Activated CD4-positive, alpha-beta T cell treated with anti-CD3 and anti-CD28 coated beads, Interleukin-2, Interleukin-4, amounts not matched to agents 100 ng/mL and 50 ng/mL, durations not matched to agents 16 hours and 8 hours (primary cell): ENCODE measurements at regions not wholly inside any gene's neighbourhood (a gene's known extent, or its start where the extent isn't known, plus 50 kb on each side); places are given as distances from the start of the nearest gene placed in this dataset.
A peak's percentile ranks its signal among the peaks of the same experiment; 100 is the strongest.
"Not testable (repeated sequence)": the region's sequence is repeated elsewhere in the genome, so short reads cannot be mapped to it uniquely, and the experiment has no call there.

Experiments used
- DNase-seq: peaks from one replicate; pipeline ENCODE4 v3.0.0-alpha.2; 2020; ENCODE audit warnings: low spot score

DNA sequence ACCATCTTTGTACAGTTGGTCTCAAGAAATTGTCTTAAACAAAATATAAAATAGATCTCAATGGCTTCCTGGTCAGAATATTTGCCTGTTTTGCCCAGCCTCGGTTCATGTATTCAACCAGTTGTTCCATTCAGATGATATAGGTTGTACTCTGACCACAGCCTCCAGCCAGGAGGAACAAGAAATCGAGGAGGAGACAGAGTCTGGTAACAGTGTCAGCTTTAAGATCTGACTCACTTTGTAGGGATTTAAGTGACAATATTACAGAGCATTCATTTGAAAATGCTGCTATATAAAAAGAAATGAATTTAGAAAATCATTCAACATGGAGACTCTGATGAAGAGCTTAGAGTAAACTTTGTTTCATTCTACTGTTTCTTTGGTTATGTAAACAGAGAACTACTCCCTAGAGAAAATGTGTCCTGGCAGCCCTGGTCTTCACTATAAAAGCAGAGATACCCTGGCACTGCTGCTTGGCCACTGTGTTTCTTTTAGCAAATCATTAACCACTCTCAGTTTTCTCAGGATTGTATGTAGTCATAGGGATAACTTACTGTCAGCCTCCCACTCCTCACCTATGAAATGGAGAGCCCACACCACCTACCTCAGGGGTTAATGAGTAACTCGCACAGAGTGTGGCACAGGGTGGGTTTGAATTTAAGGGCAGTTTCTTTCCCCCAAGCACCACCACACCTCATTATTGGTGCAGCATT, 53.5 kb downstream of the PAGE2 start:
- DNase-seq = no peak

DNA sequence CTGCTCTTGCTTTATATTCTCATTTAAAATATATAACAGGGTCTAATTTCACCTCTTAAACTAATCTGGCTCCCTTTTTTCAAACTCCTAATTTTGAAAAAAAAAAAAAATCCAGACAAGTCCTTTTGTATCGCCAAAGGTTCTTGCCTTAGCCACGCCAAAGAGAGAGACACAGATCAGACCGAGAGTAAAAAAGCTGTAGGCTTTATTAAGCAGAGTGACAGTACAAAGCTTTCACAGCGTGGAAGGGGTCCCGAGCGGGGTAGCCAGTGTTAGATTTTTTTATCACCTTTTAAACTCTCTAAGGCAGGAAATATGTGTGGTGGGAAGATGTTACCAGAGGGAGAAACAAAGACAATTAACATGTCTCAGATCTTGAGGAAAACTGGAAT, 54.1 kb downstream of the PAGE2 start:
- DNase-seq = no peak

DNA sequence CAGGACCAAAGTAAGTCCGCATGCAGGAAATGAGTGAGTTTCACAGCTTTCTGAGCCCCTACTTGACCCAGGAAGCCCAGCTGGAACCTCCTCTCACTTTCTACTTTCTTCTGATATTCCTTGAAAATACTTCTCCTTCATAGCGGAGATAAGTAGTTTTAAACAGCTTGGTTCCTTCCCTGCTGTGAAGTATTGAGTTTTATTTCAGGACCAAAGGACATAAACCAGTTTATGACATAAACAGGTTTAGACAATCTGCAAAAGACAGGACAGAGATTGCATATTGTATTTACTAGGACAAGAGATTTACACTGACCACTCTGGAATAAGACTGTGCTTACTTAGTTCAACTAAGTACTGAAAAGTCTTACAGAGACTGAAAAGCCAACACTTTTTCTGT, 54.8 kb downstream of the PAGE2 start:
- DNase-seq = no peak

DNA sequence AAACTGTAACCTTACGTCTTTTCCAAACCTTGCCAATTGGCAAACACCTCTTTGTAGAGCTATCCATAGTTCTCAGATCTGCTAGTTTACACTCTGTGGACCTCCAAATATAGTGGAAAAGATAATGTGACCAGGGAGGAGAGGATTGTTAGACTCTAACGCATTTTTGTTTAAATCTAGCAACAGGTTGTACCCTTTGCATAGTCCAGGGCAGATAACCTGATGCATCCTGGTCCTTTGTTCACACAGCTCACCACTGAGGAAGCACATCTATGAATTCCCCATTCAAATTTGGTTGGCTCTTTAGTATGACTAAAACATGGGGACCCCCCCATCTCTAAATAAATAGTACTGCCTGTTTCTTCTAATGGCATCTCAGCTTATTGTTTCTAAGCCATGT, 55.9 kb downstream of the PAGE2 start:
- DNase-seq = no peak

DNA sequence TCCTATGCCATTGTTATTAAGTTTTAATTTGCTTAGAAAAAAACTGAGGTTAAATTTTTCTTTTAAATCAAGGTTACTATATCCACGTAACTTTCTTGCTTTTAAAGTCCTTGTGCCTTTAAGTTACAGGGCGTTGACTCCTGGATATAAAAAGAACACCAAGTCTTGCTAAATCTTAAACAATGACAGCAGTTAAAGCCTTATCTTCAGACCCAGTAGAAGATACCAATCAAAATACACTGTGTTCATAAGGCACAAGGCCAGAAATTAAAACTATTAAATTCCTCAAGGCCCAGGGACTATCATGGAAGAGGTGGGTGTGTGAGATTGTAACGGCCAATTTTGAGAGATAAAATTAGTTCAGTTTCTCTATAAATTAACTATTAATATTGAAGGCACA, 60.4 kb downstream of the PAGE2 start:
- no peak for DNase-seq

DNA sequence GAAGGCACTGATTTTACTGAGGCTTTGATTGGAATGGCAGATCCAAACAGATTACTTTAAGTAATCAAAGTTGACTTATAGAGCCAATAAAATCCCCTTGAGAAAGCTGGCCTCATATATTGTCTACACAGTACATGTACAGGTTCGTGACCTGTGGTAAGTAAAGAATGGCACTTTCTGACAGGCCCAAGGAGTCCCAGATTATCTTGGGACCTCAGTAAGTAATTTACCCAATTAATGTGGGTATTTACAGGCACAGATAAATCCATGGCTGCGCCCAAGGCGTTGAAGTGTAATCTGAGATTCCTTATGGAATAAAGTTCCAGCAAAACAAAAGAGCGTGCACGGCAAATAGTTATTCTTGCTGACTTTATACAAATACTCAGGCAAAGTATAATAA, 62.4 kb downstream of the PAGE2 start:
- no peak for DNase-seq

DNA sequence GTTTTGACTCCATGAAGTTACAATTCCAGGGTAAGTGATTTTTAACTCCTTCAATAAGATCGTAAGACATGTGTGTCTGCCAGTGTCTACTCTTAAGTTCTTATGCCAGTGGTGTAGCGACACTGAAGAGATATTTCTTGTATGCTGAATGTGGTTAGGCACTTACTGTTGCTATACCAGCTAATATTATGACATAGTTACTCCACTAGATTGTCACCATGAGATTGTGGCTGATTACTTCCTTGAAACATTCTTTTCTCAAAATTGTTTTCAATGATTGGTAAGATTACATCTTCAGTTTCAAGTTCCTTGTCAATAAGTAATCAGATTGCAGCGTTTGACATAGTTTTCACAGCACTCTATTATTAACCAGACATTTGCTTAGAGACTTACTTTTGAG, 60.6 kb upstream of the PAGE5 start:
- DNase-seq = no peak

DNA sequence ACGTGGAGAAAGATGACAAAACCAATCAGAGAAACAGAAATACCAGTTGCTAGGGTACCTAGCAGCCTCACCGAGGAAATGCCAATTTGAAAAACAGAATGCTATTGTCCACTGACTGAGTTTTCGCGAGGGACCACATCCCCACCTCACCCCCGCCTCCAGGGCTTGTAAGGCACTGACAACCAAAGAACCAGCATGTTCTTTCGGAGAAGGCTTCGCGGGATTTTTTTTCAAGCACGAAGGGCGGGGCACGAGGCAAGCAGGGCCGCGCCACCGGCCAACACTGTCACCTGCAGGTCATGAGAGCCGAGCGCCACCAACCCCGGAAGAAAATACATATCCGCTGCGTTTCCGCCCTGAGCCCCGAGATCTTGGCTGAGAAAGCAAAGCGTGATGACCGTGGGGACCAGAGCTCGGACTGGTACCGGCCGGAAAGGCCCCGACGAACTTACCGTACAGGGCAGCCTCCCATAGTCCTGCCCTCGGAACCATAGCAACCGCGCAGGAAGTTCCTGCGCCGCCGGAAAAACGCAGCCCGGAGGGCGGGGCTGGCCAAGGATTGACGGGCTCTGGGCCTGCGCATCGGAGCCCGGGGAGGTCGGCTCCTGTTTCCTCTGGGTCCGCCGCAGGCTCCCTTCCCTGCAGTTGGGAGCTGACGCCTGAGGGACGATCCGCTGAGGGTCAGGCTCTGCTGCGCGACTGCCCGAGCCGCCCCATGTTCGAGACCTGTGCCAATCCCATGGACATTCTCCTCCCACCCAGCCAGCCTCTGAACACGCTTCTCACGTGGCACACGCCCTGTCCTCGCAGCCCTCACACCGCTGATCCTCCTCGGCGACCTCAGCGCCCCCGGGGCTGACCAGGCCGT, 59.2 kb upstream of the PAGE5 start:
- peak; percentile 85 for DNase-seq

DNA sequence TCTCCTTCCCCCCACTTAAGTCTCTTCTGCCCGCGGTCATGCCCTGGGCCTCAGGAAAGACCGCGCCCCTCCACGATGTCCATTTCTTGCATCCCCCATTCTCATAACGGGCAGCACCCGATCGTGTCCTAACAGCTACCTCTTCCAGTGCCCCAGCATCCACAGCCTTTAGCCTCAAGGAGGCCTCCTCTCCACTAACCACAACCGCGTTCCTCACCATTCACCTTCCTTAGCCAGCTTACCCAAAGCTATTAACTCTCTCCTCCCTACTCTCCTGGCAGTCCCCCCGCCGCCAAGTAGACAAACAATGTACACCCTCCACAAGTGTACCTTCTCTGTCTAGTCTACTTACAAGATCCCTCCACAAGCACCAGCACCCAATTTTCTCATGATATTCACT, 58.6 kb upstream of the PAGE5 start:
- no peak for DNase-seq

DNA sequence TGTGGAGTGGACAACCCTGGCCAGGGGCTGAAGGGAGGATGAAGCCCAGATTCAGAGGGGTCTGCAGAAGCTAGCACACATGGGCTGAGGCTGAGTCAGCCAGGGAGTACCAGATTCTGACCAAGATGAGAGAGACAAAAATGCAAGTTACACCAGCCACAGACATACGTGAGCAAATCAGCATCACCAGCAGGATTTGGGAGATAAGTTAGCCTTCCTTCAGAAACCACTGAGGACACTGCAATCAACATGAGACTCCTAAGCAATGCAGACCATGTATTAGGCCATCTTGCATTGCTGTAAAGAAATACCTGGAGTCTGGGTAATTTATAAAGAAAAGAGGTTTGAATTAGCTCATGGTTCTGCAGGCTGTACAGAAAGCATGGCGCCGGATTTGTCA, 57.0 kb upstream of the PAGE5 start:
- DNase-seq = no peak

DNA sequence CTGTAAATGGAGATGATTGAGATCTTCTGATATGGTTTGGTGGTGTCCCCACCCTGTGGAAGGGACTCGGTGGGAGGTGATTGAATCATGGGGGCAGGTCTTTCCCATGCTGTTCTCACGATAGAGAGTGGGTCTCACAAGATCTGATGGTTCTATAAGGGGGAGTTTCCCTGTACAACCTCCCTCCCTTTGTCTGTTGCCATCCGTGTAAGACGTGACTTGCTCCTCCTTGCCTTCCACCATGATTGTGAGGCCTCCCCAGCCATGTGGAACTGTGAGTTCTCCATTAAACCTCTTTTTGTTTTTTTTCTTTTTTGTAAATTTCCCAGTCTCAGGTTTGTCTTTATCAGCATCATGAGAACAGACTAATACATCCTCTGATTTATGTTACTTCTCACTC, 55.1 kb upstream of the PAGE5 start:
- not testable (repeated sequence) for DNase-seq

DNA sequence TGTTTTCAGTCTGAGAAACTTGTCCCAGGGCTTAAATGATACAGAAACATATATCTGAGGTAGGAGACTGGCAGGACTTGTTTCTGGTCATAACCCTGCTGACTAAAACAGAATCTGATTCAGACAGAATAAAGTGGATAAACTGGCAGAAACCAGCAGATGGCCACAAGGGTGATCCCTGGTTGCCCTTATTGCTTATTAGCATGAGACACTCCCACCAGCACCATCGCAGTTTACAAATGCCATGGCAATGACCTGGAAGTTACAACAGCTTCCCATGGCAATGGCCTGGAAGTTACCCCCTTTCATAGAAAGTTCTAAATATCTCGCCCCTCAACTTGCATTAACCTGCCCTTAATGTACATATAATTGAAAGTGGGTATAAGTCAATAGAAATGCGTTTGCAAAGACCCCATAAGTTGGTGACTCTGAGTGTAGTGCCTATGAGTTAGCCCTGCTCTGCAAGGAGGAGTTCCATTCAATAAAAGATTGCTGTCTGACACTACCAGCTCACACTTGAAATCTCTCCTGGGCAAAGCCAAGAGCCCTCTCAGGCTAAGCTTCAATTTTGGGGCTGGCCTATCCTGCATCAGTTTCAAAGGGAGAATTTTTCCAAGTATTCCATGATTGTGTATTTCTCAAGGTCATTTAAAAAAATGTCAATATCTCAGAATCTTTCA, 52.9 kb upstream of the PAGE5 start:
- no peak for DNase-seq

DNA sequence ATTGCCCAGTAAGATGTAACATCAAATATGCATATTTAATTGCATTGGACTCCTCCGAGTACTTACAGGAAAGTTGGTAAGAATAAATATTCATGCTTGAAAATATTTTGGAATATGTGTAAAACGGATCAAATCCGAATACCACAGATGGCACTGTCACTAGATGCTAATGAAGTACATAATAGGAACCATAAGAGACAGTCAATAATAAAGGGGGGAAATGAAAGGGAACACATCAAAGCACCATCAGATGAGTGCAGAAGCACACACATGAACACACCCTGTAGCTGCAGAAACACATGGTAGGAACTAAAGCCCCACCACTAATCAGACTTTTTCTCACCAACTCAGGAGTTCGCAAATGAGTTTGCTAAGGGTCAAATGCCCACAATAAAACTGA, 52.2 kb upstream of the PAGE5 start:
- DNase-seq = no peak

DNA sequence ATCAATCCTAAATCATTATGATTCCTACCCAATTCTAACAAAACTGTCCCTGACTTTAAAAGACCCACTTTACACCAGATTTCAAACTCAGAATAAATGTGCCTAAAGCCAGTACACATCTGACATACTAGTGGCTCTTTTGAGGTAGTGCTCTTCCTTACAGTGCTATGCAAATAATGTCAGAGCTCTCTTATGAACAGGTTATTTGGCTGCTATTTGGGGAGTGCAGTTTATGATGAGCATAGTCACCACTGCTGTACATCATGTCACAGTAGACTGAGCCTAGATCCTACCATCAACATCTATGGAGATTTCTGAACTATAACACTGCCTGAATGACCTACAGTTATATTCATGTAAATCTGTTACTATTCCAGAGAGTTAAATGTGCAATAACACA, 50.4 kb upstream of the PAGE5 start:
- DNase-seq = no peak
